Stimulated activated CD4-positive, alpha-beta T cell treated with anti-CD3 and anti-CD28 coated beads, Interleukin-4, amount 100 ng/mL, for 48 hours (primary cell): ENCODE measurements at regions not wholly inside any gene's neighbourhood (a gene's known extent, or its start where the extent isn't known, plus 50 kb on each side); places are given as distances from the start of the nearest gene placed in this dataset.

Experiments used
- DNase-seq, 2 donors: peaks; one replicate each; pipeline ENCODE4 v3.0.0-alpha.2; 2020; ENCODE audit warnings: low read depth in 2 of 2

GRCh38 chr1:163807331-163808049, 485.7 kb downstream of the NUF2 start:
- no peak for DNase-seq

GRCh38 chr1:163813251-163813650, 491.5 kb downstream of the NUF2 start:
- no peak for DNase-seq

GRCh38 chr1:163820226-163820625, 498.5 kb downstream of the NUF2 start:
- DNase-seq: no peak

GRCh38 chr1:163820766-163821165, 499.0 kb downstream of the NUF2 start:
- no peak for DNase-seq

- no peak for DNase-seq
Observed at GRCh38 chr1:163821679-163822078, 499.9 kb downstream of the NUF2 start.

GRCh38 chr1:163823017-163823416, 501.3 kb downstream of the NUF2 start:
- no peak for DNase-seq

- no peak for DNase-seq
Observed at GRCh38 chr1:163824006-163824405, 502.3 kb downstream of the NUF2 start.

- no peak for DNase-seq
Observed at GRCh38 chr1:163824490-163824889, 502.7 kb downstream of the NUF2 start.

GRCh38 chr1:163826500-163826899, 504.7 kb downstream of the NUF2 start:
- no peak for DNase-seq

- no peak for DNase-seq
Observed at GRCh38 chr1:163834778-163835177, 513.0 kb downstream of the NUF2 start.

- DNase-seq: no peak
Observed at GRCh38 chr1:163836481-163836880, 514.7 kb downstream of the NUF2 start.

GRCh38 chr1:163837206-163837605, 515.5 kb downstream of the NUF2 start:
- no peak for DNase-seq

GRCh38 chr1:163842571-163842970, 520.8 kb downstream of the NUF2 start:
- no peak for DNase-seq

GRCh38 chr1:163844459-163844858, 522.7 kb downstream of the NUF2 start:
- DNase-seq: no peak

- no peak for DNase-seq
Observed at GRCh38 chr1:163845279-163845678, 523.5 kb downstream of the NUF2 start.

- DNase-seq: no peak
Observed at GRCh38 chr1:163863731-163864130, 542.0 kb downstream of the NUF2 start.

GRCh38 chr1:163864207-163864606, 542.5 kb downstream of the NUF2 start:
- DNase-seq: no peak

GRCh38 chr1:163866564-163866963, 544.8 kb downstream of the NUF2 start:
- no peak for DNase-seq

- no peak for DNase-seq
Observed at GRCh38 chr1:163870666-163871065, 548.9 kb downstream of the NUF2 start.

GRCh38 chr1:163872067-163872466, 550.3 kb downstream of the NUF2 start:
- no peak for DNase-seq

GRCh38 chr1:163874070-163874469, 552.3 kb downstream of the NUF2 start:
- no peak for DNase-seq

GRCh38 chr1:163875200-163875926, 553.6 kb downstream of the NUF2 start:
- DNase-seq: no peak

- DNase-seq: no peak
Observed at GRCh38 chr1:163875927-163876320, 554.2 kb downstream of the NUF2 start.
